ENCODE measurements at regions not wholly inside any gene's neighbourhood (a gene's known extent, or its start where the extent isn't known, plus 50 kb on each side); places are given as distances from the start of the nearest gene placed in this dataset.
"Not testable (repeated sequence)": the region's sequence is repeated elsewhere in the genome, so short reads cannot be mapped to it uniquely, and the experiment has no call there.

DNA sequence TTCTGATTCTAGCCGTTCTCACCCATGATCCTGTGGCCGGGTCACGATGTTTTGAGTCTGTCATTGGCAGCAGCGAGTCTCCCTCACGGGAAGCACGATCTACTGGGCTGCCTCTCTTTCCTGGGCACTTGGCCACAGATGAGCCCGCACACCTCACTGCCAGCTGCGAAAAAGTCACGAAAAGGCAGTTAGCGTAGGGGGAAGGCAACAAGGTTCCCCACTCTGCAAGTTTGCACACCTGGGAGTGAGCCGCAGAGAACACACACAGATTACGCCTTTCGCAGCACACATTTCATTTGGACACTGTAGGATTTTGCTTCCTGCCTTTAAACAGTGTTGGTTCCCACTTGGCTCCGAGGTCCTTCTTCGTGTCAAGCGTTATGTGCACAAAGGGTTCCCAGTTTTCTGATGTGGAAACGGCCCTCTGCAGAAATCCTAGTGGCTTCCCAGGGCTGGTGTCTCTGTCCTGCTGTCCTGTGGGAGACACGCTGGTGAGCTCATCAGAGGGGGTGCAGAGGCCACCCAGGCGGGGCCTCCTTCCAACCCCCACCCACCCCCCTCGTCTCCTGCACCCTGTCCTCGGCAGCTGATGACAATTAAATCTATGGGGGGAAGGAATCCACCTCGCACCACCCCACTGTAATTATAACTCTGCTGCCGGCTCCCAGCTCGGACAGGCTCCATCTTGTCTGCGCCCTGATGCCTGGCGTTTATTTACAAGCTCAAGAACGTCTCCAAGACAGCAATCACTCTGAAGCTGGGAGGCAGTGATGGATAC, 157.3 kb upstream of the SALL3 start:
- no peaks in the 10 kb centered on the region for H3K27me3 ChIP-seq (ENCODE audit: insufficient read depth, low read length)
- no peaks in the 10 kb centered on the region for H3K36me3 ChIP-seq (ENCODE audit: insufficient read depth, low read length)
- no peaks in the 10 kb centered on the region for H3K4me1 ChIP-seq (ENCODE audit: control insufficient read depth, insufficient read depth, low read length, unreplicated experiment)
- no peak overlapping the region for H3K27ac ChIP-seq (ENCODE audit: low read depth, low read length)
- H3K79me2 ChIP-seq (ENCODE audit: control insufficient read depth, insufficient read depth, low read length, unreplicated experiment) = no peaks in the 10 kb centered on the region
- no peak overlapping the region for H2AFZ ChIP-seq (ENCODE audit: low read length, unreplicated experiment)
- H3K4me3 ChIP-seq (ENCODE audit: low read depth, low read length) = no peak overlapping the region

DNA sequence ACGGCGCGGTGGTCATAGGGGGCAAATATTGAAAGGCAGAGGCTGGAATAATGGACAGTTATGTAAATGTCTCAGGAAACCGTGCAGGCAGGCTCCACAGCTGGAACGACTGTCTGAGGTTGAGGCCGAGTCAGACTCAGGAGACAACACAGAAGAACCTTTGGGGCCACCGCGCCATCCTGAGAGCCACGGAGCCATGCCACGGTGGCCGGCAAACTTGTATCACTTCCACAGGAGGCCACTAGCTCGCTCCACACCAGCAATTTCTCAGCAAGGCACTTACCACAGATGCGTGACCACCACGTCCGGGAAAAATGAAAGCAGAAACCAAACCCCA, 156.7 kb upstream of the SALL3 start:
- no peak overlapping the region for H2AFZ ChIP-seq (ENCODE audit: low read length, unreplicated experiment)
- H3K4me1 ChIP-seq (ENCODE audit: control insufficient read depth, insufficient read depth, low read length, unreplicated experiment) = no peaks in the 10 kb centered on the region
- no peaks in the 10 kb centered on the region for H3K27me3 ChIP-seq (ENCODE audit: insufficient read depth, low read length)
- no peak overlapping the region for H3K4me3 ChIP-seq (ENCODE audit: low read depth, low read length)
- H3K79me2 ChIP-seq (ENCODE audit: control insufficient read depth, insufficient read depth, low read length, unreplicated experiment) = no peaks in the 10 kb centered on the region
- no peak overlapping the region for H3K27ac ChIP-seq (ENCODE audit: low read depth, low read length)
- no peaks in the 10 kb centered on the region for H3K36me3 ChIP-seq (ENCODE audit: insufficient read depth, low read length)

DNA sequence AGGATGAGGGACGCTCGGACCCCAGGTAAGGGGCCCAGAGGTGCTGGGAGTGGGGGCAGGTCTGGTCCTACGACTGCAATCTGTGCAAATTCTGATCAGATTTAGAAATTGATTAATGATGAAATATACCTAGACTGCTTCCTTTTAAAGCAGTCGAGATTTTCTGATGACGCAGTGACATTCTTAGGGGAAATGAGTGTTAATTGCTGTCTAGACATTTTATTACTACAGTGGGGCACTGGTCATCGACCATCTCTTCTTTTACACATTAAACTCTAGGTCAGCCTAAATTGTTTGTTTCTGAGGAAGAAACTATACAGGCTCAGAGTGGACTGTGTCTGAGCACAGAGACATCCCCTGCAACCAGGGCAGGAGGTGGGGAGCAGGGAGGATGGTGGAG, 154.4 kb upstream of the SALL3 start:
- no peaks in the 10 kb centered on the region for H3K27me3 ChIP-seq (ENCODE audit: insufficient read depth, low read length)

DNA sequence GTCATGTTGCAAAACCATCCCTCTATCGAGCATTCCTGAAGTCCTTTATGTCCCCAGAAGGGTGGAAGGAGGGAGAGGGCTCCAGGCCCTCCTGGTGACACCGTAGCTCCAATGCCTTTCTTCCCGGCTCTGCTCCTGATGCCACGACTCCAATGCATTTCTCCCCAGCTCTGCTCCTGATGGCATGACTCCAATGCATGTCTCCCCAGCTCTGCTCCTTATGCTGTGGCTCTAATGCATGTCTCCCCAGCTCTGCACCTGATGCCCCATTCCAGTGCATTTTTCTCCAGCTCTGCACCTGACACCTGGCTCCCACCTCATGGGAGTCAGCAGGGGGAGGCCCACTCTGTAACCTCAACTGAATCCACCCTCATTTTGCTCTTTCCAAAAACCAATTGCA, 153.0 kb upstream of the SALL3 start:
- H3K4me1 ChIP-seq (ENCODE audit: control insufficient read depth, insufficient read depth, low read length, unreplicated experiment) = no peaks in the 10 kb centered on the region
- H3K4me3 ChIP-seq (ENCODE audit: low read depth, low read length) = no peak overlapping the region
- no peak overlapping the region for H3K27ac ChIP-seq (ENCODE audit: low read depth, low read length)
- no peak overlapping the region for H2AFZ ChIP-seq (ENCODE audit: low read length, unreplicated experiment)
- no peaks in the 10 kb centered on the region for H3K36me3 ChIP-seq (ENCODE audit: insufficient read depth, low read length)
- H3K27me3 ChIP-seq (ENCODE audit: insufficient read depth, low read length) = no peaks in the 10 kb centered on the region
- no peaks in the 10 kb centered on the region for H3K79me2 ChIP-seq (ENCODE audit: control insufficient read depth, insufficient read depth, low read length, unreplicated experiment)

More for the DNA sequence above, 154.4 kb upstream of the SALL3 start:
- H3K4me3 ChIP-seq (ENCODE audit: low read depth, low read length) = no peak overlapping the region
- H3K36me3 ChIP-seq (ENCODE audit: insufficient read depth, low read length) = no peaks in the 10 kb centered on the region
- no peaks in the 10 kb centered on the region for H3K79me2 ChIP-seq (ENCODE audit: control insufficient read depth, insufficient read depth, low read length, unreplicated experiment)
- H3K4me1 ChIP-seq (ENCODE audit: control insufficient read depth, insufficient read depth, low read length, unreplicated experiment) = no peaks in the 10 kb centered on the region
- H3K27ac ChIP-seq (ENCODE audit: low read depth, low read length) = no peak overlapping the region
- H2AFZ ChIP-seq (ENCODE audit: low read length, unreplicated experiment) = no peak overlapping the region

DNA sequence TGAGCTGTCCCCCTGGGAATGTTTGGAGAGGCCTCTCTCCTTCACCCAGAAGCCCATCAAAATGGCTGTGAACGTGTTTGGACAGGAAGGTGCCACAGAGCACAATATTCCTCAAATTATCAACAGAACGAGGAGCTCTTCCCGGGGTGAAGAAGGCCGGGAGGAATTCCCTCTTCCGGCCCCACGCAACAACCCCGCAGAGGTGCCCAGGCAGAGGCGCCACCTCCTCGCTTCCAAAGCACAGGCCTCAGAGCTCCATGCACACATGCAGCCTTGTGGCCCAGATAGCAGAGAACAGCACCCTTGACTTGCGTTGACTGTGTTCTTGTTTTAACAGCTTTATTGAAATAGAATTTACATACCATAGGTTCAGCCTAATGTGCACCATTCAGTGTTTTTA, 152.5 kb upstream of the SALL3 start:
- no peaks in the 10 kb centered on the region for H3K36me3 ChIP-seq (ENCODE audit: insufficient read depth, low read length)
- H3K27me3 ChIP-seq (ENCODE audit: insufficient read depth, low read length) = no peaks in the 10 kb centered on the region
- no peaks in the 10 kb centered on the region for H3K79me2 ChIP-seq (ENCODE audit: control insufficient read depth, insufficient read depth, low read length, unreplicated experiment)
- no peak overlapping the region for H3K4me3 ChIP-seq (ENCODE audit: low read depth, low read length)
- no peaks in the 10 kb centered on the region for H3K4me1 ChIP-seq (ENCODE audit: control insufficient read depth, insufficient read depth, low read length, unreplicated experiment)
- no peak overlapping the region for H3K27ac ChIP-seq (ENCODE audit: low read depth, low read length)
- no peak overlapping the region for H2AFZ ChIP-seq (ENCODE audit: low read length, unreplicated experiment)

DNA sequence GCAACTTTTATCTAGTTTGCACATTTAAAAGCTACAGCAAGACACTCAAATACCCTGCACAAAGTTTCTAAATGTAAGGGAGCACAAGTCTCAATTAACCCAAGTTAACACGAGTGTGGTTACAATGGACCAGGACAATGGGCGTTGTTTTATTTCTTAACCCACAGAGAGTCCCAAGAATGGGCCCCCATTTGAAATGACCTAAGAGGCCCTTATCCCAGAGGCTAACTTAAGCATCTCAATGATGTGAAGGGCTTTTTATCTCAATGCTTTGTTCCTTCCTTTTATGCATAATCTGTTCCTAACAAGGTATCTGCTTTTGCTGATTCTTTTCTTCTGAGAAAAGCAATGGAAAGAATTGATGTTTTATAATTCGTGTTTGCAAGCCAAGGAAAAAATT, 151.5 kb upstream of the SALL3 start:
- no peak overlapping the region for H3K4me3 ChIP-seq (ENCODE audit: low read depth, low read length)
- H3K27me3 ChIP-seq (ENCODE audit: insufficient read depth, low read length) = no peaks in the 10 kb centered on the region
- no peaks in the 10 kb centered on the region for H3K4me1 ChIP-seq (ENCODE audit: control insufficient read depth, insufficient read depth, low read length, unreplicated experiment)
- H2AFZ ChIP-seq (ENCODE audit: low read length, unreplicated experiment) = no peak overlapping the region
- no peaks in the 10 kb centered on the region for H3K36me3 ChIP-seq (ENCODE audit: insufficient read depth, low read length)
- no peak overlapping the region for H3K27ac ChIP-seq (ENCODE audit: low read depth, low read length)
- H3K79me2 ChIP-seq (ENCODE audit: control insufficient read depth, insufficient read depth, low read length, unreplicated experiment) = no peaks in the 10 kb centered on the region

DNA sequence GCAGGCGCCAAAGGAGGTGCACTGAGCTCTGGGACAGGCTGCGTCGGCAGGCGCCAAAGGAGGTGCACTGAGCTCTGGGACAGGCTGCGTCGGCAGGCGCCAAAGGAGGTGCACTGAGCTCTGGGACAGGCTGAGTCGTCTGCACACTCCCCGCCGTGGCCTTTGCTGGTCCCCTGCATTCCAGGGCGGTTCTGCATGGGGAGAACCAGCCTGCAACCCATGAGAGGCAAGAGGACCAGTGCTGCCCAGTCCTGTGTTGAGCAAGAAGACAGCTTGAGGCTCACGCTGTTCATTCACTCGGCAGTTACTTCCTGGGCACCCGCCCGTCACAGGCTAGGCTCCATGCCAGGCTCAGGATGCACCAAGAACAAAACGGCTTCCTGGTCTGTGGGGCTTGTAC, 150.6 kb upstream of the SALL3 start:
- H3K4me1 ChIP-seq (ENCODE audit: control insufficient read depth, insufficient read depth, low read length, unreplicated experiment); H3K4me3 ChIP-seq (ENCODE audit: low read depth, low read length); H3K27me3 ChIP-seq (ENCODE audit: insufficient read depth, low read length); H3K79me2 ChIP-seq (ENCODE audit: control insufficient read depth, insufficient read depth, low read length, unreplicated experiment); H3K27ac ChIP-seq (ENCODE audit: low read depth, low read length); H2AFZ ChIP-seq (ENCODE audit: low read length, unreplicated experiment); H3K36me3 ChIP-seq (ENCODE audit: insufficient read depth, low read length): not testable (repeated sequence)

DNA sequence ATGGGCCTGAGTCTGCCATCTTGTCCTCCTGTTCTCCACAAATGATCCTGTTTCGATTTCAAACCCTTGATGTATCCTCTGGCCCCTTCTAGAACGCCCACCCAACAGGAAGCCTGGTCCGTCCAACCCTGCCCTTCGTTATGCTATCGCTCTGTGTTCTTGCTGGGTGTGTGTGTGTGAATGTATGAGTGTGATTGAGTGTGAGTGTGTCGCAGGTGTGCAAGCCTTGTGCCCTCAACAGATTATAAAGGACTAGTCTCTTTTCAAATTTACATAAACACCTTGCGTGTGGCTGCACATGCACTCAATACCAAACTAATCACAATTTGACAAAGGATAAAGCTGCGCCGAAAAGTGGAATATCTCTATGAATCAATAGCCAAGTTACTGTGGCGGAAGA, 149.5 kb upstream of the SALL3 start:
- Histone ChIP-seq H3K4me1 (ENCODE audit: control insufficient read depth, insufficient read depth, low read length, unreplicated experiment) (no peaks in the 10 kb centered on the region), H3K36me3 (ENCODE audit: insufficient read depth, low read length) (no peaks in the 10 kb centered on the region), H3K27me3 (ENCODE audit: insufficient read depth, low read length) (no peaks in the 10 kb centered on the region), H3K79me2 (ENCODE audit: control insufficient read depth, insufficient read depth, low read length, unreplicated experiment) (no peaks in the 10 kb centered on the region), H2AFZ (ENCODE audit: low read length, unreplicated experiment) (no peak overlapping the region), H3K4me3 (ENCODE audit: low read depth, low read length) (no peak overlapping the region), H3K27ac (ENCODE audit: low read depth, low read length) (no peak overlapping the region)

DNA sequence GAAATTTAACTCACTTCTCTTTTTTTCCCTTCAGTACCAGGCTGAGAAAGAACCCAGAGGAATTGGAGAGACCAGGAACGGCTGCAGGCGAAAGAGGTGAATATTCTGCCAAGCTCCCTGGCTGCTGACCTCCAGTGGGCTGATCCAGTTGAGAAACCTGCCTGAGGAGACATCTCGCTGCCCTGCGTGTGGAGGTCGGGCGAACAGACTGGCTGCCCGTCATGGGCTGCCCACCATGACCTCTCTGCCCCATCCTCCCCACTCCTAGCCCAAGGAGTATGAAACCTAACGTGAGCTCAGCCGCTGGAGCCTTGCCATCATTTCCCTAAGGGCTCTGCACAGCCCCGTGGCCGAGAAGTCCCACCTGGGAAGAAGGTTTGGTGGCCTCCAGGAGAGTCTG, 148.8 kb upstream of the SALL3 start:
- Histone ChIP-seq H3K27ac (ENCODE audit: low read depth, low read length) (no peak overlapping the region), H3K4me1 (ENCODE audit: control insufficient read depth, insufficient read depth, low read length, unreplicated experiment) (no peaks in the 10 kb centered on the region), H3K4me3 (ENCODE audit: low read depth, low read length) (no peak overlapping the region), H2AFZ (ENCODE audit: low read length, unreplicated experiment) (no peak overlapping the region), H3K79me2 (ENCODE audit: control insufficient read depth, insufficient read depth, low read length, unreplicated experiment) (no peaks in the 10 kb centered on the region), H3K36me3 (ENCODE audit: insufficient read depth, low read length) (no peaks in the 10 kb centered on the region), H3K27me3 (ENCODE audit: insufficient read depth, low read length) (no peaks in the 10 kb centered on the region)

DNA sequence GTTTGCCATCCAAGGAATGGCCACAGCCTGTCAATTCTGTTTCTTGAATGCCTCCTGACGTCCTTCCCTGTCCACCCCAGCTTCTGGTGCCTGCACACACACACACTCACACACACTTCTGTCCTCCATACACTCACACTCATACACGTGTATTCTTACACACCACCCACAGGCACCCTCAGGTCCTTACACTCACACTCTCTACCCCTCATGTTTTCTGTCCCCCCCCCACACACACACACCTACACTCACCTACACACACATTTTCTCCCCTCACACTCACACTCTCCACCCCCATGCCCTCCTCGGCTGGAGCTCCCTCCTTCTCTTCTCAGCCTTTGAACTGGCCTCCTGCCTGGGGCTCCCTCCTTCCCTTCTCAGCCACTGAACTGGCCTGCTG, 148.0 kb upstream of the SALL3 start:
- Histone ChIP-seq H3K27me3 (ENCODE audit: insufficient read depth, low read length) (no peaks in the 10 kb centered on the region), H3K4me1 (ENCODE audit: control insufficient read depth, insufficient read depth, low read length, unreplicated experiment) (no peaks in the 10 kb centered on the region), H3K4me3 (ENCODE audit: low read depth, low read length) (no peak overlapping the region), H3K36me3 (ENCODE audit: insufficient read depth, low read length) (no peaks in the 10 kb centered on the region), H2AFZ (ENCODE audit: low read length, unreplicated experiment) (no peak overlapping the region), H3K79me2 (ENCODE audit: control insufficient read depth, insufficient read depth, low read length, unreplicated experiment) (no peaks in the 10 kb centered on the region), H3K27ac (ENCODE audit: low read depth, low read length) (no peak overlapping the region)

DNA sequence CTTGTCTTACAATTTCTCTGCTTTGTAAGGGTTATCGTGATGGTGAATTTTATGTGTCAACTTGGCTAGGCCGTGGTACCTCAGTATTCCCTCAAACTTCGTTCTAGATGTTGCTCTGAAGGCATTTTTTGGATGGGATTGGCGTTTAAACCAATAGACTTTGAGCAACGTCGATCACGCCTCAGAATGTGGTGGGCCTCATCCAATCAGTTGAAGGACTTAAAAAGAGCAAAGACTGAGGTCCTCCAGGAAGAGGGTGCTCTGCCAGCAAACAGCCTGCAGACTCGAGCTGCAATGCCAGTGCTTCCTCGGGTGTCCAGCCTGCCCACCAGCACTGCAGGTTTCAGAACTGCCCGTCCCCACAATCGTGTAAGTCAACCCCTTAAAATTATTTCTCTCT, 145.8 kb upstream of the SALL3 start:
- no peaks in the 10 kb centered on the region for H3K4me1 ChIP-seq (ENCODE audit: control insufficient read depth, insufficient read depth, low read length, unreplicated experiment)
- H2AFZ ChIP-seq (ENCODE audit: low read length, unreplicated experiment) = no peak overlapping the region
- no peak overlapping the region for H3K27ac ChIP-seq (ENCODE audit: low read depth, low read length)

More for the DNA sequence above, 145.8 kb upstream of the SALL3 start:
- H3K36me3 ChIP-seq (ENCODE audit: insufficient read depth, low read length) = no peaks in the 10 kb centered on the region
- no peaks in the 10 kb centered on the region for H3K79me2 ChIP-seq (ENCODE audit: control insufficient read depth, insufficient read depth, low read length, unreplicated experiment)
- H3K27me3 ChIP-seq (ENCODE audit: insufficient read depth, low read length) = no peaks in the 10 kb centered on the region
- no peak overlapping the region for H3K4me3 ChIP-seq (ENCODE audit: low read depth, low read length)
